Testis (tissue), 2 donors: ENCODE measurements at regions not wholly inside any gene's neighbourhood (a gene's known extent, or its start where the extent isn't known, plus 50 kb on each side); places are given as distances from the start of the nearest gene placed in this dataset.
"Not testable (repeated sequence)": the region's sequence is repeated elsewhere in the genome, so short reads cannot be mapped to it uniquely, and the experiment has no call there.

Experiments used
- POLR2A ChIP-seq: fragments of 450-650 bp; IDR thresholded peaks from one replicate; pipeline ENCODE4 v1.6.1; 2017; ENCODE audit warnings: antibody characterized with exemption, mild to moderate bottlenecking, moderate library complexity
- TF ChIP-seq, protein P1 (sequence below), 3 experiments: fragments of 450-650 bp in 2 of 3; fragments of 200-600 bp in 1 of 3; sonication (generic) in 1 of 3; IDR thresholded peaks; one replicate each; pipeline ENCODE4 v1.5.1; 2016 to 2019; ENCODE audit warnings: antibody characterized with exemption in 3 of 3, mild to moderate bottlenecking in 2 of 3, moderate library complexity in 1 of 3

GRCh38 chr20:29883514-29884219 is 1373.8 kb upstream of the DEFB115 start:
- TF ChIP-seq POLR2A = not testable (repeated sequence)
- TF ChIP-seq, protein P1, sequence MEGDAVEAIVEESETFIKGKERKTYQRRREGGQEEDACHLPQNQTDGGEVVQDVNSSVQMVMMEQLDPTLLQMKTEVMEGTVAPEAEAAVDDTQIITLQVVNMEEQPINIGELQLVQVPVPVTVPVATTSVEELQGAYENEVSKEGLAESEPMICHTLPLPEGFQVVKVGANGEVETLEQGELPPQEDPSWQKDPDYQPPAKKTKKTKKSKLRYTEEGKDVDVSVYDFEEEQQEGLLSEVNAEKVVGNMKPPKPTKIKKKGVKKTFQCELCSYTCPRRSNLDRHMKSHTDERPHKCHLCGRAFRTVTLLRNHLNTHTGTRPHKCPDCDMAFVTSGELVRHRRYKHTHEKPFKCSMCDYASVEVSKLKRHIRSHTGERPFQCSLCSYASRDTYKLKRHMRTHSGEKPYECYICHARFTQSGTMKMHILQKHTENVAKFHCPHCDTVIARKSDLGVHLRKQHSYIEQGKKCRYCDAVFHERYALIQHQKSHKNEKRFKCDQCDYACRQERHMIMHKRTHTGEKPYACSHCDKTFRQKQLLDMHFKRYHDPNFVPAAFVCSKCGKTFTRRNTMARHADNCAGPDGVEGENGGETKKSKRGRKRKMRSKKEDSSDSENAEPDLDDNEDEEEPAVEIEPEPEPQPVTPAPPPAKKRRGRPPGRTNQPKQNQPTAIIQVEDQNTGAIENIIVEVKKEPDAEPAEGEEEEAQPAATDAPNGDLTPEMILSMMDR (IDR thresholded peaks at IDR 0.05) = not testable (repeated sequence)
